ENCODE measurements at regions not wholly inside any gene's neighbourhood (a gene's known extent, or its start where the extent isn't known, plus 50 kb on each side); places are given as distances from the start of the nearest gene placed in this dataset.

DNA sequence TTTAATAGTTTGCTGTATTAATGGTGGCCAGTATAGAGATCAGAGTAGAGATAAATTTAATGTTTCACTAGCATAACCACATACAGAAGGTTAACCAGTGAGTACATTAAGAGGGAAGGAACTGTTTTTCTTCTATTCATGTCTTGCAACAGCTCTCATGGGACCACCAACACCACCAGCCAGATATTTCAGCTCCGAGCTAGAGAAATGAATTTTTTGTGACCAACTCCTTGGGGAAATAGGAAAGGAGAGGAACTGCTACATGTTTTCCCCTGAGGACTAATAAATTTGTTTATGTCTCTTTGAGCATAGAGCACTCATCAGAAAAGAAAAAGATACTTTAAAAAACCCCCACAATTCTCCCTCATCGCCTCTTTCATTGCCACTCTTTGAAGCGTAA is 247.5 kb downstream of the MBNL1 start:
- DNase-seq (ENCODE audit: extremely low read depth in 1 of 11, low read depth in 9 of 11, low spot score in 4 of 11) = no peak

DNA sequence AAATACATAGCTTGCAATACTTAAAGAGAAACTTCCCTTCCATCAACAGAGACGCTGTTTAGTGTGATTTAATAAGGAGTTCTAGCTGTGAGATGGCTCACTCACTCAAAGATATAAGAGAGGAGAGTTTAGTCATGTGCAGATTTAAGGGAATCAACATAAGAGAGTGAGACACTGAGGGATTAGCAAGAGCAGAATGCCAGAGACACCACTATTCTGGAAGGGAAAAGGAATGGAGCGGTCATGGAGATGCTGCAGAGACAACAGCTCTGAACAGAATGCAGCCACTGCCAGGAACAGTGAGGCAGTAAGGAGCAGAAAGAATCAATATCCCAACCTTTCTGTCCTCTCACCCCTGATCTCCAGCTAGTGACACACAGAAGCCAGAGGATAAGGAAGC is 248.8 kb downstream of the MBNL1 start:
- no peak for DNase-seq (ENCODE audit: extremely low read depth in 1 of 11, low read depth in 9 of 11, low spot score in 4 of 11)

DNA sequence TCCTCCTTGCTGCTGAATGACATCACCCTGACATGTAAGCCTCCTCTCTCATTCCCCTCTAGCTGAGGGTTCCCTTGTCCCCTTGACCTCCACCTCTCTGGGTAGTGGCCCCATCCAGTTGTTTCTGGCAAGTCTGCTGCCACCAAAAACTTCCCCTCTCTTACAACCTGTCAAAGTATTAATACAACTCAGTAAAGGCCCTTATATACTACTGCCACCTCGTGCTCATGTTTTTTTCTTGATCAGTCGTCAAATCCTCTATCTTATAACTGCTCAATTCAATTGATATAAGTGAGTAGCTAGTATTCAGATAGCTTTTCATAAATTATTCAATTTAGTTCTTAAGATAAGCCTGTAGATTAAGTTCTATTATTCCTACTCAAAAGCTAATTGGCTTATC is 249.6 kb downstream of the MBNL1 start:
- DNase-seq (ENCODE audit: extremely low read depth in 1 of 11, low read depth in 9 of 11, low spot score in 4 of 11) = no peak

DNA sequence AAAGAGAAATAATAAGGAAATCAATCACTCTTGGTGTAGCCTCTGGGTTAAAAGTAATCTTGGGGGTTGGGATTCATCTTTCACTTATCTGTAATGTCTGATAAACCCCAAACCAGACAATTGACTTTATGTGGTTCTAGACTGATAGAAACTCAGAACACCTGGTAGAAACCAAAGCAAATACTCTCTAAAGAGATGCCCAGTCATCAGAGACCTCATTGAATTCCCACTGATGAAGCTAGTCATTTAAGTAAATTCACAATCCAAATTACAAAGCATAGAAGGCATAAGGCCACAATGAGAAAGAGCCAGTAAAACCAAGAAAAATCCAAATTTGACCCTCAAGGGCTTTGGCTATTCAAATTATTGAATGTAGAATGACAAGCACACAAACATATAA is 250.6 kb downstream of the MBNL1 start:
- DNase-seq (ENCODE audit: extremely low read depth in 1 of 11, low read depth in 9 of 11, low spot score in 4 of 11) = no peak

DNA sequence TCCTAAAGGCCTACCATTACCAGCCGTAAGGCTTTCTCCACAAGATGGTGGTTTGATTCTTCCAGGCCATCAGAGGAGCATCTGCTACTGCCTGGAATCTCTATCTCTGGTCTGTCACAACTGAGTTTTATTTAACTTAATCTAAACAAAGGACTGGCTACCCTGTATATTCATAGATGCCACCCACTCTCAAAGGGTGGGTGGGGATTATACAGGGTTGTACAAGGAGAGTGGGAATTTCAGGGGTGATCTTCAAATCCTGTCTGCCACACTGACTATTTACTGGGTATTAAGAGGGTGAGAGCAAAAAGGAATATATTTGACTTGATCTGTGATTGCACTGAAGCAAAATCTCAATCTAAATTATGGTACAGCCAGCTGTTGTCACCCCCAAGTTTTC is 253.3 kb downstream of the MBNL1 start:
- DNase-seq (ENCODE audit: extremely low read depth in 1 of 11, low read depth in 9 of 11, low spot score in 4 of 11) = no peak

DNA sequence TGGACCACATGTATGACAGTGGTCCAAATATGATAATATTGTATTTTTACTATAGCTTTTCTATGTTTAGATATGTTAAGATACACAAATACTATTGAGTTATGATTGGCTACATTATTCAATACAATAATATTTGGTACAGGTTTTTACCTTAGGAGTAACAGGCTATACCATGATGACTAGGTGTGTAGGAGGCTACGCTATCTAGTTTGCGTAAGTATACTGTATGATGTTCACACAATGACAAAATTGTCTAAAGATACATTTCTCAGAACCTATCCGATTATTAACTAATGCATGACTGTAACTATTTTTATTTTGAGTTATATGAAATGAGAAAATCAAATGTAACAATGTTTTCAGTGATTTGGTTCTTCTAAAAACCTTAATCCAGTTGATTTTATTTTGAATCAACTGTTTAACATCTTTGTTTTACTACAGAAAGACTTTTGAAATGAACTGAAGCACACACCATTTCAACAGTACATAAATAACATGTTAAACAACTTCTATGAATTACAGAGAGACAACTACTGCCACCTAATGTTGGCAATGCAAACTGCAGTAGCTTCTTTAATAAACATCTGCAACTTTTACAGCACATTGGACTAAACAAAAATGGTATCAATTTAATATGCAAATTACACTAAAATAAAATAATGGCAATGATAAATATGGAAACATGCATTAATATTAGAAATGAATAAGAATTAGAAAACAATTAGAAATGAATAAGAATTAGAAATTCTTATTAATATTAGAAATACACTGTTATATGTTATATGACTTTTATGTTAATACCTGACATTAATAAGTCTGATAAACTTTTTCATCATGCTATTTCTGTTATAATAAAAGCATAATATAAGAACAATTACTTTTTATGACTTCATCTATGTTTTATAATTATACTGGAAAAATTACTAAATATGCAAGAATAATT is 255.7 kb downstream of the MBNL1 start:
- peak; percentile 15 to 55 (median 26) for DNase-seq (ENCODE audit: extremely low read depth in 1 of 11, low read depth in 9 of 11, low spot score in 4 of 11)

DNA sequence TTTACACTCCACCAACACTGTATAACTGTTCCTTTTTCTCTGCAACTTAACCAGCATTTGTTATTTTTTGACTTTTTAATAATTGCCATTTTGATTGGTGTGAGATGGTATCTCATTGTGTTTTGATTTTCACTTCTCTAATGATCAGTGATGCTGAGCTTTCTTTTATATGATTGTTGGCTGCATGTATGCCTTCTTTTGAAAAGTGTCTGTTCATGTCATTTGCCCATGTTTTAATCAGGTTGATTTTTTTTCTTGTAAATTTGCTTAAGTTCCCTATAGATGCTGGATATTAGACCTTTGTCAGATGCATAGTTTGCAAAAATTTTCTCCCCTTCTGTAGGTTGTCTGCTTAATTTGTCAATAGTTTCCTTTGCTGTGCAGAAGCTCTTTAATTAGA is 263.0 kb downstream of the MBNL1 start:
- no peak for DNase-seq (ENCODE audit: extremely low read depth in 1 of 11, low read depth in 9 of 11, low spot score in 4 of 11)

DNA sequence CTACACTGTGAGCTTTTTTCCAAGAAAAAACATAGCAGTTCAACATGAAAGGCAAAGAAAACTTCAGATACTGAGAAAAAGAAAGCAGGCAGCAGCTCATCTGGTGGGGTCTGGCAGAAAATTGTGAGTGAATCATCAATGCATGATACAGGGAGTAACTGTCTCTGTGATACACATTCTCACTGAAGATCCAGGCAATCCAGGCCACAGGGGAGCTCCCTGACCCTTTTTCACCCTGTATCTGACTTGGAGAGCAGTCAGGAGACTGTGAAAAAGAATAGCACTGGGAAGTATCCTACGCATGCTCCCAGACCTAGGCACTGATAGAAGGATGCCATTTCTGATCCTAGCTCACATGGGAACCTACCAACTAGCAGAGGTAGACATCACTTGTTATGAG is 269.8 kb downstream of the MBNL1 start:
- DNase-seq (ENCODE audit: extremely low read depth in 1 of 11, low read depth in 9 of 11, low spot score in 4 of 11) = no peak

DNA sequence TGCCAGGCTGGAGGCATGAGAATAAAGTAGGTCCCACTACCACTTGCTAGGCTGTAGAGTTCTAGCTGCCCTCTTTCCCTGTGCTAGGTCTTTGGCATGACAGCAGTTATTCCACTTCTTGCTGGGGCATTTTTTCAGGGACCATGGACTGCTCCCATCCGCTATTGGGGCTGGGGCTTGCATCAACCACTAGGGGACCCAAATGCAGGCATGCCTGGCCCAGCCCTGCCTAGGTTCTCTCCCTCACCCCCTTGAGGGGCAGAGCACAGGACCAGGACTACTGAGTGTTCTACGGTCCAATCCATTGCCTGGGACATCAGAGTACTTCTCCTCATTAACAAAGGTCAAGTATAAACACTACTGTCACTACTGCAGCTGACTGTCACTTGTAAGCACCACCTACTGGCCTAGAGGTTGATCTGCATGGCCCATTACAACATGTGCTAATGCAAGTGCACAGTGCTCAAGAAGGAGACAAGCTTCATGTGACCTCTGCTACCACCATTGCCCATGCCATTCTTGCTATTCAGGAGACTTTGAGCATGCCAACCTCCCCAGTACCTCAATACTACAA is 270.5 kb downstream of the MBNL1 start:
- DNase-seq (ENCODE audit: extremely low read depth in 1 of 11, low read depth in 9 of 11, low spot score in 4 of 11) = no peak

DNA sequence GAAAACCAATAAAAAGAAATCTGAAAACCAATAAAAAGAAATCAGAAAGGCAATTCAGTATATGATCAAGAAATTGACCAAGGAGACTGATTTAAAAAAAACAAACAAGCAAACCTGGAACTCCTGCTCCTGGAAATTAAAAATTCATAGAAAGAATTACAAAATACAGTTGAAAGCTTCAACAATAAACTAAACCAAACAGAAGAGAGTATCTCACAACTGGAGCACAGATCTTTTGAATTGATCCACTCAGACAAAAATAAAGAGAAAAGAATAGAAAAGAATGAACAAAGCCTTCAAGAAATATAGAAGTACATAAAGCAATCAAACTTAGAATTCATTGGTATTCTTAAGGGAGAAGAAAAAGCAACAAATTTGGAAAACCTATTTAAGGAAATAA is 271.4 kb downstream of the MBNL1 start:
- DNase-seq (ENCODE audit: extremely low read depth in 1 of 11, low read depth in 9 of 11, low spot score in 4 of 11) = no peak

DNA sequence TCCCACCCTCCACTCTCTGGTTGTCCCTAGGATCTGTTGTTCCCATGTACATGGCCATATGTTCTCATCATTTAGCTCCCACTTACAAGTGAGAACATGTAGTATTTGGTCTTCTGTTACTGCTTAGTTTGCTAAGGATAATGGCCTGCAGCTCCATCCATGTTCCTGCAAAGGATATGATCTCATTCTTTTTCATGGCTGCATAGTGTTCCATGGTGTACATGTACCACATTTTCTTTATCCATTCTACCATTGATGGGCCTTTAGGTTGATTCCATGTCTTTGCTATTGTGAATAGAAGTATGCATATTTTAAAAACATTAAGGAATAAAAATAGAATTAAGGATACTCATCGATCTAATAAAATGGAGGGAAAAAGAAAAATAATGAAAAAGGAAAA is 278.4 kb downstream of the MBNL1 start:
- DNase-seq (ENCODE audit: extremely low read depth in 1 of 11, low read depth in 9 of 11, low spot score in 4 of 11) = no peak

DNA sequence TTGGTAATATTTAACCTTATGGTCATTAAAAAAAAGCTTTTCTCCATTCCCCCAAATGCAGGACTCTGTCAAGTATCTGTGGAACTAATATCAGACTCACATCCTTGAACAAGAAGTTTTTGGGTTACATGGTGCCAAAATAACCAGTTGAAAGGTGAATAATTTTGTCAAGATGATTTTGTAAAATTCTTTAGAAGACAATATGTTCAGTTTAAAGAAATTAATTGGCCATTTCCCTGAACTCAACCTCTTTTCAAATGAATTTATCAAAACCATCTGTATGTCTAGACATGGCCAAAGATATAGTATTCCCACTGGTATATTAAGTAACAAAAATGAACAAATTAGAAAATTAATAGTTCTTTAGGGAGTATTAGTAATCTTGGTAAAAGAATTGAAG is 280.5 kb downstream of the MBNL1 start:
- DNase-seq (ENCODE audit: extremely low read depth in 1 of 11, low read depth in 9 of 11, low spot score in 4 of 11) = no peak

DNA sequence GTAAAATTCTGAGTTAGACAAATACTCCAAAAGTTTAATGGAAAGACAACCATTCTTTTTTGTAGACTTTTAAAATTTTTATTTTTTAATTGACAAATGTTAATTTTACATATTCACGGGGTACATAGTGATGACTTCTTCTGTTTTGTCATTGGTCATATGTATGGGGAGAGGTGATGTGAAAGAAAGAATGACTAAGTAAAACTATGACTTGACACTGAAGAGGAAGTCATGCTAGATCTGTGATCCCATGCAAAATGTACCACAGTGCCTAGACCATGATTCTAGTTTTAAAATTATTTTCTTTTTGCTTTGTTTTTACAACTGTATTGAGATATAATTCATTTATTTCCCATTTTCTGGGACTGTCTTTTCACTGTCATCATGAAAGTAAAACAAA is 281.6 kb downstream of the MBNL1 start:
- DNase-seq (ENCODE audit: extremely low read depth in 1 of 11, low read depth in 9 of 11, low spot score in 4 of 11) = no peak

DNA sequence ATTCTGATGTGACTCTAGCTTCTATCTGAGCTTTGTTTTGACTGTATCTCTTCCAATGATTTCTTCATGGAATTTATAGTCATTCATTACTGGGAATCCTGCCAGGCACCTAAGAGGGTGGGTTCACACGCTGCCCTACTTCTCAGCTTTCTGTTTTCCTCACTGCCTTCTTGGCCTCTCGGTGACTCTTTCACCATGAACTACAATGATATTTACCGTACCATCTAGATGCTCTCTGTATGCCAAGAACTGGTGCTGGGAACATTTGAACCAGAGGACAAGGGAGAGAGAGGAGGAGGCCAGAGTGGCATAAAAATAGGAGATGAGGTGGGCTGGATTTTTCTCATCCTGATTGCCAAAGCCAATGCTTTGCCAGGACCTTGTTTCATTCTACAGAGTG is 280.0 kb upstream of the P2RY1 start:
- no peak for DNase-seq (ENCODE audit: extremely low read depth in 1 of 11, low read depth in 9 of 11, low spot score in 4 of 11)

DNA sequence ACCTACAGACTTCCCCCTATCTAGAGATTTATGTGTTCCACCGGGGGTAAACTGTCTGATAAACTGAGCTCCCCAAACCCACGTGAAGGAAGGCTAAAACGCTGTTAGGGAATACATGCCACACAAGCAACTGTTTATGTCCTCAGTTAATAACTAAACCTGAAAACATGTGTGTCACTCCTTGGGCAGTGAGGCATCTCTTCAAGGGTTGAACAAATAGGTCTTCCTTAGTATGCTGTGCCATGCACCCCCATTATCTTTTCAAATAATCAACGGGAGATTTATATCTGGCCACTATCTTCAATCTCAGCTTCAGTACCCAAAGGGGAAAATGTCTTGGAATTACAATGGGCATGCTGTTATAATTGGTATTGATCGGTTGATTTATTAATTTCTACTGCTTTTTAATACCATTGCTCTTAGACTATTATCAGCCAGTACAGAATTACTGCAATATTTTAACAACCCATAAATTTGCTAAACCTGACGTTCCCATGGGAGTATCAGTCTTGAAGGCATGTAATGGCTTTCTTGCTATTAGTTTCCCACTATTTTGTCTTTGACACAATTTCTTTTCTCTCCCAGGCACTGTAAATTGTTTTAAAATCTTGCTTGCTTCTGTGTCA is 279.2 kb upstream of the P2RY1 start:
- DNase-seq (ENCODE audit: extremely low read depth in 1 of 11, low read depth in 9 of 11, low spot score in 4 of 11) = no peak

DNA sequence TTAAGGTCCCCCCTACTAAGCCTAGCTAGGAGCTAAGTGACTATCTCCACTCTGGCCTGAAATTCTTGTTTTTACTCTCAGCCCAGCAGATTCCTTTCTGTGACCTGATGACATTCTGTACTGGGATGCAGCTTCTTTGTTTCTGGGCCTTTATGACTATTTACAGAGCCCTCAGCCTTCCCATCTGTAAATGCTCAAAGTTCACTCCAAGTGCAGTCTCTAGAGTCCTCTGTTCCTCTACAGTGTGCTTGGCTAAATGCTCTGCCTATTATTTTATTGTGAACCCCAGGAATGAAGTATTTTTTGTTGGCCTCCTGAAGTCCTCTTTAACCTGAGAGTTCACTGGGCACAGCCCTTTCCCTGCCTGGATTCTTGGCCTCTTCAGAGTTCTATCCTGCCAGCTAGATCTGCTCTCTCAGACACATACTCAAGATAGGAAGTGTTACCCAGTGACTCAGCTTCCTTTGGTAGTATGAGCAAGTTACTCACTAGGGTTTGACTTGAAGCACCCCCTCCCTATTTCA is 278.1 kb upstream of the P2RY1 start:
- DNase-seq (ENCODE audit: extremely low read depth in 1 of 11, low read depth in 9 of 11, low spot score in 4 of 11) = no peak

DNA sequence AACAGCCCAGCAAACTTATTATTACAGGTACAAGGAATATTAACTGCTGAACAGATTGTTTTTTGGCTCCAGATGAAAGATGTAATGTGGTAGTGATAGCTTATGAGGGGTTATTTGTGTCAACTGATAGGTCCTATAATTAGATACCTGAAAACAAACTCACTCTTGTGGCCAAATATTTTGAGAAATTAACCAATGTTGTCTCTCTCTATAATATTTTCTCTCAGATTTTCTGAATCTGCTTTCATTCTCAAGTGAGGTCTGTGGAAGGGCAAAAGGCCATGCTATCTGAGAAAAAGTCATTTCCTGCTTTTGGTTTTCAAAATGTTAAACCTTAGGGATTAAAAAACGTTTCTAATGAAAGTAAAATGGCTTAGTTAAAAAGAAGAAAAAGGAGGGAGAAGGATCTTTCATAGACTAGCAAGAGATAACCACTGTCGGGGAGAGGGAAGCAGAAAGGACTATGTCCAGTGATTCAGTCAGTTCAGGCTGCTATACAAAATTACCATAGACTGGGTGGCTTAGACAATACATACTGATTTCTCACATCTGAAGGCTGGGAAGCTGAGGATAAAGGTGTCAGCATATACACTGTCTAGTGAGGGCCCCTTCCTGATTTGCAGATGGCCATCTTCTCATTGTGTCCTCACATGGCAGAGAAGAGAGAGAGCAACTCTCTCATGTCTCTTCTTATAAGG is 277.5 kb upstream of the P2RY1 start:
- no peak for DNase-seq (ENCODE audit: extremely low read depth in 1 of 11, low read depth in 9 of 11, low spot score in 4 of 11)

DNA sequence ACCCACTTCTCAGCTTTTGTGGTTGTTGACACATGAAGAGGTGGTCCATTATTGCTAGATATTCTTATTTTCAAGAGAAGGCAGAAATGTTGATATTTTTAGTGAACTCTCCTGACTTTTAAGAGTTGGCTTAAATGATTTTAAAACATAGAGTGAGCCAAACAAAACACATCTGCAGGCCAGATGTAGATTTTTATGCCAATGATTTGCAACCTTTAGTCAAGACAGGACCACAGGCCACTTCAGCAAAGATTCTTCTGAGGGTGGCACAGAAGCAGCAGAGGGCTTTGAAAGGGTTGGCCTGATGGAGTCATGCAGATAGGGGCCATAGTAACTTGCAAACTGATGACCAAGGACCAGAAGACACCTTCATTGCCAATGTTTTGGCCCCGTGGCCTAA is 276.5 kb upstream of the P2RY1 start:
- no peak for DNase-seq (ENCODE audit: extremely low read depth in 1 of 11, low read depth in 9 of 11, low spot score in 4 of 11)

DNA sequence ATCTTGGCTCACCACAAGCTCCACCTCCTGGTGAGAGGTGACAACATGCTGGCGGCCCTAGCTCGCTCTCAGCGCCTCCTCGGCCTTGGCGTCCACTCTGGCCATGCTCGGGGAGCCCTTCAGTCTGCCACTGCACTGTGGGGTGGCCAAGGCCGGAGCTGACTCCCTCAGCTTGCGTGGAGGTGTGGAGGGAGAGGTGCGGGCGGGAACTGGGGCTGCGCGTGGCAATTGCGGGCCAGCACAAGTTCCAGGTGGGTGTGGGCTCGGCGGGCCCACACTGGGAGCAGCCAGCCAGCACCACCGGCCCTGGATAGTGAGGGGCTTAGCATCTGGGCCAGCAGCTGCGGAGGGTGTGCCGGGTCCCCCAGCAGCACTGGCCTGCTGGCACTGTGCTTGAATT is 275.7 kb upstream of the P2RY1 start:
- no peak for DNase-seq (ENCODE audit: extremely low read depth in 1 of 11, low read depth in 9 of 11, low spot score in 4 of 11)

DNA sequence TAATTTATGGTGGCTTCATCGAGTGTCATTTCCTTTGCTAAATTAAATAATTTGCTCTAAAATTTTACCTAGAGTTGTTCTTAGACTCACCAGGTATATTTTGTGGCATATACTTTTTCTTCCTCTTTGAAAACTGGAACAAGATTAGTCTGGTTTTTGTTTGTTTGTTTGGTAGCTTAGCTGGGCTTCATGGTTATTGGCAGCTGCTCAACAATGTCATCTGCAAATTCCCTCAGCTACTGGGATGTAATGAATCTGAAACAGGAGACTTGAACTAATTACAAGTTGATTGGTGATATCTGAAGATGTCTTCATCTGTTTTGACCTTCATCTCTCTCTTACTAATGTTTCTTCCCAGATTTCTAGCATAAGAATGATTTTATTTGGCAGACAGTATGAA is 270.5 kb upstream of the P2RY1 start:
- no peak for DNase-seq (ENCODE audit: extremely low read depth in 1 of 11, low read depth in 9 of 11, low spot score in 4 of 11)

Data from renal cortex interstitium (tissue), 11 donors.